Epithelial cell of proximal tubule (primary cell): ENCODE measurements at regions not wholly inside any gene's neighbourhood (a gene's known extent, or its start where the extent isn't known, plus 50 kb on each side); places are given as distances from the start of the nearest gene placed in this dataset.

Experiments
- DNase-seq: peaks from one replicate; pipeline ENCODE4 v3.0.0-alpha.2; 2011; ENCODE audit warnings: low read depth
- H3K4me3 ChIP-seq: 2 replicates; pipeline ENCODE4 v1.5.1; 2011; ENCODE audit warnings: low read depth, mild to moderate bottlenecking, low read length
- TF ChIP-seq, protein P1 (sequence below): conservative IDR thresholded peaks from 2 replicates; pipeline ENCODE4 v1.5.1; 2012; ENCODE audit warnings: low read depth, mild to moderate bottlenecking, low read length

DNA sequence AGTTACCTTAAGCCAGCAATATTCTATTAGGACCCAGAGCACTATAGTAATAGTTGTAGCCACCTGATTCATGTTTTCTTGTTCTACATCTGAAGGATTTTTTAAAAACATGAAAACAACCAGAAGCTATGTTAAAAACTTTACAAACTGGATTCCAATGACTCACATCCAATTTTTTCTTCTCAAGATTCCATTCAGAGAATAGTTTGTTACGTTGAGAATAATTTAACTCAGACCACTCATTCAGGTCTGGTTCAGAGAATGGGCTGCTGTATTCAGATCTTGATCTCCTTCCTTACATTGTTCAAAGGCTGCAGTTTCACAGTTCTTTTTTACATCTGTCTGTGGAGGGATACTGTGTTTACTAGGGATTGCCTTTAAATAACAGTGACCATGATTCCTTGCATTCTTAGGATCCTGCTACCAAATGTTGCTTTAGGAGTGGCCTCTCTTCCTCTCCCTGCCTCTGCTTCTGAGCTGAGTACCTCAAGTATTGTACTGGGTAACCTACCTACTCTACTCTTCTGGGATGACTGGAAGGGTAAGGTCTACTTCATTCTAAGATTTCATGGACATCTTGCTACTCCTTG is 448.0 kb upstream of the FBXO33 start:
- DNase-seq: no peak
- no peak overlapping the region for H3K4me3 ChIP-seq
- TF ChIP-seq, protein P1, sequence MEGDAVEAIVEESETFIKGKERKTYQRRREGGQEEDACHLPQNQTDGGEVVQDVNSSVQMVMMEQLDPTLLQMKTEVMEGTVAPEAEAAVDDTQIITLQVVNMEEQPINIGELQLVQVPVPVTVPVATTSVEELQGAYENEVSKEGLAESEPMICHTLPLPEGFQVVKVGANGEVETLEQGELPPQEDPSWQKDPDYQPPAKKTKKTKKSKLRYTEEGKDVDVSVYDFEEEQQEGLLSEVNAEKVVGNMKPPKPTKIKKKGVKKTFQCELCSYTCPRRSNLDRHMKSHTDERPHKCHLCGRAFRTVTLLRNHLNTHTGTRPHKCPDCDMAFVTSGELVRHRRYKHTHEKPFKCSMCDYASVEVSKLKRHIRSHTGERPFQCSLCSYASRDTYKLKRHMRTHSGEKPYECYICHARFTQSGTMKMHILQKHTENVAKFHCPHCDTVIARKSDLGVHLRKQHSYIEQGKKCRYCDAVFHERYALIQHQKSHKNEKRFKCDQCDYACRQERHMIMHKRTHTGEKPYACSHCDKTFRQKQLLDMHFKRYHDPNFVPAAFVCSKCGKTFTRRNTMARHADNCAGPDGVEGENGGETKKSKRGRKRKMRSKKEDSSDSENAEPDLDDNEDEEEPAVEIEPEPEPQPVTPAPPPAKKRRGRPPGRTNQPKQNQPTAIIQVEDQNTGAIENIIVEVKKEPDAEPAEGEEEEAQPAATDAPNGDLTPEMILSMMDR: no peak

DNA sequence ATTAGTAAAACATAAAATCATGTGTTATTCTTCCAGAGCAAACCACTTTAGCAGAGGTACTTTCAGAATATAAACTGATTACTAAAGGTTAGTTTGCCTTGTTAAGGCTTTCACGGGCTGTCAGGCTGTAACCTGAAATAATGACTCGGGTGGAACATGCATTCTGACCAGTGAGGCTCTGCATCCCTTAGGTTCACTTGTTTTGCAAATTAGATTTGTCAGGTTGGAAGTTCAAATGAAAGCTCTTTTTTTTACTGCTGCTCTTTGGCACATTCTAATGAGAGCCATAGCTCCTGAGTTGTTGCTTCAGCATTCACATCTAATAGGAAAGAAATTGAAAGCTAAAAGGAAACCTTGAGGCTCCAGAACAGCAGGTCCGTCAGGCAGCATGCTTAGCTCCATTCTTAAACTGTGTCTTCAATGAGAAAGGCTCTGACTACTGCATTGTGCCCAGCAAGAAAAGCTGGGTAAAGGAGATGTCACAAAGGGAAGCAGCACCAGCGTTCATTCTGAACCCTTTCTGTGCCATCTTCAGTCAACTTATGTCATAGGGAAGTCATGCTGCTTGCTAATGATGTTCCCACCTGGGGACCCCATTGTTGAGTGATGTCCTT is 445.5 kb upstream of the FBXO33 start:
- H3K4me3 ChIP-seq: no peak overlapping the region
- TF ChIP-seq, protein P1: no peak
- no peak for DNase-seq

DNA sequence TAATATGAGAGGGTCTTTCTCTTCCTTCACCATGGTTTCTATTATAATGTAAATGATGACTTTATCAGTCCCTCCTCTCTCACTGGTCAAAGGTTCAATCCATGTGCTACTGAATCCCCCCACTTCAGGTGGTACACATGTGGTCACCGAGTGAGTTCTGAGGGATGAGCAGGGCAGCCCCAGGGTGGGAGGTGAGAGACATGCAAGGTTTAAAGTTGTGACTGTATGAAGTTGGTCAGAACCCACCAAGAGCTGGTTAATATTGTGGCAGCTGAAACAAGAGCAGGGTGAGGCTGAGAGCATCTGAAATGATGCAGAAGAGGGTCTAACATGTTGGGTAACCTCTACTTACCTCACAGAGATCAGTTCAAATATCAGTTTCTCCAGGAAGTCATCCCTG is 444.7 kb upstream of the FBXO33 start:
- TF ChIP-seq, protein P1: no peak
- H3K4me3 ChIP-seq: no peak overlapping the region
- no peak for DNase-seq

DNA sequence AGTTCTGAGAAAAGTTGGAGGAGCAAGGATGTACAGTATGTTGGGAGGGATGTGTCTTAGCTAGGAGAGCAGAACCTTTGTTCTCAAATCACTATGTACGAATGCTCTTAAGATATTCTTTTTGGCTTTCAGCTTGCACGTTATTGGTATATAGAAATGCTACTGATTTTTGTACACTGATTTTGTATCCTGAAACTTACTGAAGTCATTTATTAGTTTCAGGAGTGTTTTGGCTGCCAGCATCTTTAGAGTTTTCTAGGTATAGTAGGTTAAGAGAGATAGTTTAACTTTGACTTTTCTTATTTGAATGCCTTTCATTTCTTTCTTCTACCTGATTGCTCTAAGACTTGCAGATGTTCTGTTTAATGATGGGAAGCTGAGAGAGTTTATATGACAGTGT is 442.8 kb upstream of the FBXO33 start:
- no peak overlapping the region for H3K4me3 ChIP-seq
- no peak for DNase-seq
- TF ChIP-seq, protein P1: no peak

DNA sequence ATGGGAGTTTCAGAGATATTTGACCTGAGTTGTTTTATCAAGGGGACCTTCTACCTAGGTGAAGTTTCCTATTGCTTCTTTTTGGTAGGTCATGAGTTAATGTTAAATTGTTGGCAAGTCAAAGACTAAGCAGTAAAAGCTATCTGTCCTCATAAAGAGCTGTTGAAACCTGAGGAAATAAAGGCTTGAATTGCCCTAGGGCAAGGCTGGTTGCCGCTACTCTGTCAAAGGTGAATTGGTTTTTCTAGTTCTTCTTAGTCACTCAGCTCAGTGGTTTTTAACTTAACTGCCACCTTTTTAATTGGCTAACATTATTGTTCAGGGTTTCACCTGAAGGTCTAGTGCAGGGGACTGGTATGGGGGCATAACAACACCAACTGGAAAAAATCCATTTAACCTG is 441.6 kb upstream of the FBXO33 start:
- no peak overlapping the region for H3K4me3 ChIP-seq
- TF ChIP-seq, protein P1: no peak
- DNase-seq: peak; percentile 42

DNA sequence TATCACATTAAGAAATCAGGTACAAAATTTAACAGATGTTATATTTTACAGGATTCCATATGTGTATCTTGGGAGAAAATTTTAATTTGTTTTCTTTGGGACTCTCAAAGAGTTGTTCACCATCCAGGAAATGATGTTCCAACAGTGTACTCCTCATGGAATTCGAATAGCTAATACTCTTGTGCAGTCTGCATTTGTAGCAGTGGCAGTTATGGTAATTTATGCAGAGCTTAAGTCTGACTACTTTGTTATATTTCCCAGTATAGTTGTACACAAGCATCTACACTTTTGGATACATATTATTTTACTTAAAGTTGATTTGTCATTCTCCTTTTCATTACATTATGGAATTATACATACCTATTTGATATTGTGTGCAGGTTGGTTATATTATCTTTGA is 436.7 kb upstream of the FBXO33 start:
- H3K4me3 ChIP-seq: no peak overlapping the region
- no peak for DNase-seq
- TF ChIP-seq, protein P1: no peak

DNA sequence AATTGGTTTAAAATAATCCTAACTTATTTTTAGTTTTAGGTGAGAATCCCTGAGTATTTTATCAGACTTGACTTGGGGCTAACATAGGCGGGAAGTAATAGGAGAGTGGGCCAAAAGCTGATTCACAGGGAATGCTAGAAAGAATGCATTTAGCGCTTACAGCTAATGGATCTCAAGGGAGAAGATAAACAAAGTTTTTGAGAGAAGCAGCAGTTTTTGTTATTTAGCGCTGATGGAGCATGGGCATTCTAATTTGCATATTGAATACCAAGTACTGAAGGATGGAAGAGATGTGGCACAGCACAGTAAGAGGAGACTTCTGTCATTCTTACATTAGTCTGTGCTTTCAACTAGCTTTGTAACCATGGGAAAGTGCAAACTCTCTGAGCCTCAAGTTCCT is 436.0 kb upstream of the FBXO33 start:
- no peak for DNase-seq
- TF ChIP-seq, protein P1: no peak
- no peak overlapping the region for H3K4me3 ChIP-seq
